Neural crest cell (in vitro differentiated cells): ENCODE measurements at regions not wholly inside any gene's neighbourhood (a gene's known extent, or its start where the extent isn't known, plus 50 kb on each side); places are given as distances from the start of the nearest gene placed in this dataset.
"Not testable (repeated sequence)": the region's sequence is repeated elsewhere in the genome, so short reads cannot be mapped to it uniquely, and the experiment has no call there.

Experiments
- DNase-seq: peaks from one replicate; pipeline ENCODE4 v3.0.0; 2021; ENCODE audit warnings: low read depth, mixed read lengths, low spot score
- H3K27ac Mint-ChIP-seq: one replicate; pipeline ENCODE4 v1.8.0; 2021; ENCODE audit warnings: mild to moderate bottlenecking, mixed read lengths; ENCODE audit not compliant: unreplicated experiment
- H3K27me3 Mint-ChIP-seq: 2 replicates; pipeline ENCODE4 v1.8.0; 2021; ENCODE audit warnings: low read depth, mild to moderate bottlenecking, mixed read lengths
- H3K36me3 Mint-ChIP-seq: 2 replicates; pipeline ENCODE4 v1.8.0; 2021; ENCODE audit warnings: low read depth, mild to moderate bottlenecking, mixed read lengths
- H3K4me1 Mint-ChIP-seq: 2 replicates; pipeline ENCODE4 v1.8.0; 2021; ENCODE audit warnings: mixed read lengths
- H3K4me3 Mint-ChIP-seq: one replicate; pipeline ENCODE4 v1.8.0; 2021; ENCODE audit warnings: mild to moderate bottlenecking, mixed read lengths
- H3K9me3 Mint-ChIP-seq: 2 replicates; pipeline ENCODE4 v1.8.0; 2021; ENCODE audit warnings: mixed read lengths
- CTCF ChIP-seq: fragments of 200-600 bp; sonication (generic); conservative IDR thresholded peaks from 2 replicates; pipeline ENCODE4 v1.5.0; 2021; ENCODE audit warnings: antibody characterized with exemption, mild to moderate bottlenecking

GRCh38 chr1:30525971-30526651, 197.3 kb downstream of the MATN1 start:
- H3K27me3 Mint-ChIP-seq: peaks cover 21% of the 10 kb centered on the region
- H3K4me1 Mint-ChIP-seq: peaks cover 16% of the 10 kb centered on the region
- no peak overlapping the region for H3K4me3 Mint-ChIP-seq
- no peak overlapping the region for H3K27ac Mint-ChIP-seq
- no peak for TF ChIP-seq CTCF
- H3K36me3 Mint-ChIP-seq: no peaks in the 10 kb centered on the region
- H3K9me3 Mint-ChIP-seq: no peaks in the 10 kb centered on the region
- DNase-seq: no peak

GRCh38 chr1:30525631-30525970, 197.8 kb downstream of the MATN1 start:
- DNase-seq: no peak
- TF ChIP-seq CTCF: no peak
- Mint-ChIP-seq H3K4me1 (peaks cover 16% of the 10 kb centered on the region), H3K27me3 (peaks cover 22% of the 10 kb centered on the region), H3K27ac (no peak overlapping the region), H3K4me3 (no peak overlapping the region), H3K36me3 (no peaks in the 10 kb centered on the region), H3K9me3 (no peaks in the 10 kb centered on the region)

DNA sequence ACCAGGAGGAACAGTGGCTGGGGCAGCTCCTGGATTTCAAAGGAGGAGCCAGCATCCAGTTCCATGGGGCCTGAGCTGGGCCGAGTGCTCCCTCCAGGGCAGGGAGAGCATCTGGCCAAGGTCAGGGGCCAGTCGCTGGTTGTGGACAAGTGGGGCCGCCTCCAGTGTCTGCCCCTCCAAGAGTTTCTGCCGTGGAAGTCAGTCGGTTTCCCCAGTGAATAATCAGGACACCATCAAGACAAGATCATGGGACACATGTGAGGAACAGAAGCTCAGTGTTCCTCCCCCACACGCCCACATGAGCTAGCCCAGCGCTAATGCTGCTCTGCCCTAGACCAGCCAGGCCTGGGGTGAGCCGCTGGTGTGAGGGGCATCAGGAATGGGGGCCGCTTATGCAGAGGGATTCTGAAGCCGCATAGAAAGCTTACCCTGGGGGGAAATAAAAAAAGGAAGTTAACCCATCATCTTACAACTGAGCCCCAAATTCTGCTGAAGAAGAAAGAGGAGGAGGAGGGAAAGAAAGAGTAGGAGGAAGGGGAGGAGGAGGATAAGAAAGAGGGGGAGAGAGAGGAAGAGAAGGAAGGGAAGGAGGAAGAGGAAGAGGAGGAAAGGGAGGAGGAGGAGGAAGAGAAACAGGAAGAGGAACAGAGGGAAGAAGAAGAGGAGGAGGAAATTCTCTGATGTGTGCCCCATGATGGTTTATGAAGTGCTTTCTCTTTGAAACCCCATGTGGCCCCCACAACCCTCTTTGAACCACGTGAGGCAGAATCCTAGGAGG, 198.4 kb downstream of the MATN1 start:
- no peaks in the 10 kb centered on the region for H3K36me3 Mint-ChIP-seq

DNA sequence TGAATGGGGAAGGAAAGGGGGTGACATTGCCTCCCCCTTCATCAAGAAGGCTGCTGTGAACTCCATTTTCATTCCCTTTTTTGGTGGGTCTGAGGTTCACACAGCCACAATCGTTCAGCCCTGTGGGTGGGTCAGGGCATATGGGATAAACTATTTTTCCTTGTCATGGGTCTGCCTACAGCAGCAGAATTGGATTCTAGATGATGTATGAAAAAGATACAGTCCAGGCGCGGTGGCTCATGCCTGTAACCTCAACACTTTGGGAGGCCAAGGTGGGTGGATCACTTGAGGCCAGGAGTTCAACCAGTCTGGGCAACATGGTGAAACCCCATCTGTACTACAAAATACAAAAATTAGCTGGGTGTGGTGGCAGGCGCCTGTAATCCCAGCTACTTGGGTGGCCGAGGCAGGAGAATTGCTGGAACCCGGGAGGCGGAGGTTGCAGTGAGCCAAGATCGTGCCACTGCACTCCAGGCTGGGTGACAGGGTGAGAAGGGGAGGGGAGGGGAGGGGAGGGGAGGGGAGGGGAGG, 199.3 kb downstream of the MATN1 start:
- DNase-seq, H3K9me3 Mint-ChIP-seq, H3K36me3 Mint-ChIP-seq, H3K4me3 Mint-ChIP-seq, H3K27ac Mint-ChIP-seq: not testable (repeated sequence)
- H3K27me3 Mint-ChIP-seq: peaks cover 22% of the 10 kb centered on the region
- peaks cover 16% of the 10 kb centered on the region for H3K4me1 Mint-ChIP-seq

More for the DNA sequence above, 198.4 kb downstream of the MATN1 start:
- Mint-ChIP-seq H3K27ac (peak overlapping the region; percentile 87), H3K4me1 (peaks cover 16% of the 10 kb centered on the region), H3K27me3 (peaks cover 22% of the 10 kb centered on the region), H3K4me3 (no peak overlapping the region), H3K9me3 (no peaks in the 10 kb centered on the region)
- no peak for TF ChIP-seq CTCF
- DNase-seq: no peak

GRCh38 chr1:30523055-30524020, 200.0 kb downstream of the MATN1 start:
- no peaks in the 10 kb centered on the region for H3K9me3 Mint-ChIP-seq

More at GRCh38 chr1:30523055-30524020, 200.0 kb downstream of the MATN1 start:
- H3K4me1 Mint-ChIP-seq: peaks cover 15% of the 10 kb centered on the region
- H3K4me3 Mint-ChIP-seq: no peak overlapping the region
- H3K36me3 Mint-ChIP-seq: no peaks in the 10 kb centered on the region
- H3K27ac Mint-ChIP-seq: peak overlapping the region; percentile 71
- no peak for DNase-seq
- H3K27me3 Mint-ChIP-seq: peaks cover 22% of the 10 kb centered on the region
- TF ChIP-seq CTCF: no peak
